ENCODE measurements at regions not wholly inside any gene's neighbourhood (a gene's known extent, or its start where the extent isn't known, plus 50 kb on each side); places are given as distances from the start of the nearest gene placed in this dataset.

DNA sequence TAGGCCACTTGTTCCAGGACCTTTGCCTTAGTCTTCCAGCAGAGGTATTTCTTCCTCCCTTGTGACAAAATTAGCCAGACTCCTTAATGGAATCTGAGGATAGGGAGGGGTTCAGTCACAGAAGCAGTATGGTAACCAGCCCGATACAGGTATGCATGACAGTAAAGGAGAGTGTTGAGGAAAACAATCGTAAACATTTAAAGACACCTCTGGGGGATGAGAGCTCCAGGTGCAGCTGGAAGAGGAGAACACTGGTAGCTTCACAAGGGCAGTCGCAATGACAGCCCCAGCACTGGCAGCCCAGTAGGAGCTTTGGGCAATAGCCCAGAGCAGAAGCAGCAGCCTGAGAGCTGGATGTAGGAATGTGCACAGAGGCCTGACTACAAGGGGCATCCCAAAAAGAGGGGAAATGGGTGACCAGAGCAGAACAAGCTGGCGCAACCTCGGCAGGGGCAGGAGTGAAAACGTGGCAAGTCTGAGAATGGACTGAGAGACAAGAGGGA, 344.9 kb upstream of the JAG1 start:
- no peaks in the 10 kb centered on the region for H3K27me3 ChIP-seq
- no peaks in the 10 kb centered on the region for H3K36me3 ChIP-seq
- no peaks in the 10 kb centered on the region for H3K9me3 ChIP-seq
- TF ChIP-seq, protein P1, sequence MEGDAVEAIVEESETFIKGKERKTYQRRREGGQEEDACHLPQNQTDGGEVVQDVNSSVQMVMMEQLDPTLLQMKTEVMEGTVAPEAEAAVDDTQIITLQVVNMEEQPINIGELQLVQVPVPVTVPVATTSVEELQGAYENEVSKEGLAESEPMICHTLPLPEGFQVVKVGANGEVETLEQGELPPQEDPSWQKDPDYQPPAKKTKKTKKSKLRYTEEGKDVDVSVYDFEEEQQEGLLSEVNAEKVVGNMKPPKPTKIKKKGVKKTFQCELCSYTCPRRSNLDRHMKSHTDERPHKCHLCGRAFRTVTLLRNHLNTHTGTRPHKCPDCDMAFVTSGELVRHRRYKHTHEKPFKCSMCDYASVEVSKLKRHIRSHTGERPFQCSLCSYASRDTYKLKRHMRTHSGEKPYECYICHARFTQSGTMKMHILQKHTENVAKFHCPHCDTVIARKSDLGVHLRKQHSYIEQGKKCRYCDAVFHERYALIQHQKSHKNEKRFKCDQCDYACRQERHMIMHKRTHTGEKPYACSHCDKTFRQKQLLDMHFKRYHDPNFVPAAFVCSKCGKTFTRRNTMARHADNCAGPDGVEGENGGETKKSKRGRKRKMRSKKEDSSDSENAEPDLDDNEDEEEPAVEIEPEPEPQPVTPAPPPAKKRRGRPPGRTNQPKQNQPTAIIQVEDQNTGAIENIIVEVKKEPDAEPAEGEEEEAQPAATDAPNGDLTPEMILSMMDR (IDR thresholded peaks at IDR 0.05; ENCODE audit: low read depth, low read length) = no peak
- no peak for DNase-seq
- no peaks in the 10 kb centered on the region for H3K4me1 ChIP-seq
- H3K4me3 ChIP-seq (ENCODE audit: low read depth, low read length) = no peak overlapping the region

DNA sequence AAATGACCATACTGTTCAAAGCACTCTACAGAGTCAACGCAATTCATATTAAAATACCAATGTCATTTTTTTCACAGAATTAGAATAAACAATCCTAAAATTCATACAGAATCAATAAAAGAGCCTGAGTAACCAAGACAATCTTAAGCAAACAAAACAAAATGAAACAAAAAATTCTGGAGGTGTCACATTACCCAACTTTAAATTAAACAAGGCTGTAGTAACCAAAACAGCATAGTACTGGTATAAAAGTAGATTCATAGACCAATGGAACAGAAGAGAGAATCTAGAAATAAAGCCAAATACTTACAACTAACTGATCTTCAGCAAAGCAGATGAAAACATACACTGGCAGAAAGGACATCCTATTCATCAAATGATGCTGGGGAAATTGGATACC, 346.9 kb upstream of the JAG1 start:
- TF ChIP-seq, protein P1 (IDR thresholded peaks at IDR 0.05; ENCODE audit: low read depth, low read length) = no peak
- no peak overlapping the region for H3K4me3 ChIP-seq (ENCODE audit: low read depth, low read length)
- no peaks in the 10 kb centered on the region for H3K9me3 ChIP-seq
- no peaks in the 10 kb centered on the region for H3K36me3 ChIP-seq
- DNase-seq = no peak
- no peaks in the 10 kb centered on the region for H3K4me1 ChIP-seq
- H3K27me3 ChIP-seq = no peaks in the 10 kb centered on the region

DNA sequence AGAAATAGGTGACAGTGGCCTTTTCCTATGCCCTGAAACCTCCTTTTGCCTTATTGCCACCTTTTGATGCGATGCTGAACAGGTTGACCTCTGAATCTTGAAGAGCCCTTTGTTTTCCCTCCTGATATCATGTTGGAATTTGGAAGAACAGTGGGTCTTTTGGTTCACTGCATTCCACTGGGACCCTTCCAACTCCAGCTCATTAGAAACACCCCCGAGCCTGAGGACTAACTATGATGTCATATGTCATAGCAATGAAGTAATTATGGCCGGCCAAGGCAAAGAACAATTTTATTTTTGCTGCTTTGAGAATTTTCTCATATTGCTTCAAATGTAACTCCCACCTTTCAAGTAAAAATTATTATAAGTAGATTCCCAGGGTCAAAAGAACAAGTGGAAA, 353.4 kb upstream of the JAG1 start:
- Histone ChIP-seq H3K4me3 (ENCODE audit: low read depth, low read length) (no peak overlapping the region), H3K36me3 (no peaks in the 10 kb centered on the region), H3K9me3 (no peaks in the 10 kb centered on the region), H3K4me1 (no peaks in the 10 kb centered on the region), H3K27me3 (no peaks in the 10 kb centered on the region)
- DNase-seq = no peak
- TF ChIP-seq, protein P1 (IDR thresholded peaks at IDR 0.05; ENCODE audit: low read depth, low read length) = no peak

DNA sequence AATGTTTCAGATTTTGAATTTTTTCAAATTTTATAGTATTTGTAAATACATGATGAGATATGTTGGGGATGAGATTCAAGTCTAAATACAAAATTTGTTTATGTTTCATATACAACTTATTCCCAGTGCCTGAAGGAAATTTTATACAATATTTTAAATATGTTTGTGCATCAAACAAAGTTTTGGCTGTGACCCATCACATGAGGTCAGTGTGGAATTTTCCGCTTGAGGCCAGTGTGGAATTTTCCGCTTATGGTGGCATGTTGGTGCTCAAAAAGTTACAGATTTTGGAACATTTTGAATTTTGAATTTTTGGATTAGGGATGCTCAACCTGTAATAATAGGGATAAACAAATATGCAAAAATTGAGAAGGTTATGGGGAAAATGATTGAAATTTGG, 356.6 kb upstream of the JAG1 start:
- no peaks in the 10 kb centered on the region for H3K27me3 ChIP-seq
- TF ChIP-seq, protein P1 (IDR thresholded peaks at IDR 0.05; ENCODE audit: low read depth, low read length) = no peak
- no peaks in the 10 kb centered on the region for H3K36me3 ChIP-seq
- H3K4me1 ChIP-seq = no peaks in the 10 kb centered on the region
- no peaks in the 10 kb centered on the region for H3K9me3 ChIP-seq
- no peak for DNase-seq
- H3K4me3 ChIP-seq (ENCODE audit: low read depth, low read length) = no peak overlapping the region

DNA sequence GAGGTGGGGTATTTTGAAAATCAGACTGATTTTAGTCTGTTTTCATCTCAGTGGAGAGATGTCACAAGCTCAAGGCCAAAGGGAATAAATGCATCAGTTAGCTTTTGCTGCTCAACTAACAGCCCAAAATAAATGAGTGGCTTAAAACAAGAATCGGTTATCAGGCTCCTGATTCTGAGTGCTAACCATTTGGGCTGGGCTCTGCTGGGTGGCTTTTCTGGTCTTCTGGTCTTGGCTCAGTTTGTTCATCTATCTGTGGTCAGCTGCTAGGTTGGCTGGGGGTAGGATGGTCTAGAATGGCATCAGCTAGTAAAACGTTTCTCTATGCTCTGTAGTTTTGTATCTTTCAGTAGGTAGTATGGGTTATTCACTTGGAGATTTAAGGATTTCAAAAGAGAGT, 357.5 kb upstream of the JAG1 start:
- Histone ChIP-seq H3K4me1 (no peaks in the 10 kb centered on the region), H3K9me3 (no peaks in the 10 kb centered on the region), H3K27me3 (no peaks in the 10 kb centered on the region), H3K4me3 (ENCODE audit: low read depth, low read length) (no peak overlapping the region), H3K36me3 (no peaks in the 10 kb centered on the region)
- TF ChIP-seq, protein P1 (IDR thresholded peaks at IDR 0.05; ENCODE audit: low read depth, low read length) = no peak
- no peak for DNase-seq

DNA sequence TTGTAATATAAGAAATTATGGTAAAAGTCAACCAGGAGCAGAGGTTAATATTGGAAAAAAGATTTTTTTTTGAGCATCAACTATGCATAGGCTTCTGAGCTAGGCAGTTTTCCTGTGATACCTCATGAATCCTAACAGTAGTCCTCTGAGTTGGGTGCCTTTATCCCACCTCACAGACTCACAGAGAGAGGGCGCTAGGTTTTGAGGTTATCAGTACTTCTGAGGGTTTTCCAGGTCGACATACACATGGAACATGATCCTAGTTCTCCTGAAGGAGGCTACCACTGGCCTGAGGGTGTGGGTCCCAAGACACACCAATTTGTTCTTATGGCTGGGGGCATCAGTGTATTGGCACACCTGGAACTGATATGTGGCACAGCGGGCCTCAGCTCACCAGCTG, 358.8 kb upstream of the JAG1 start:
- Histone ChIP-seq H3K9me3 (no peaks in the 10 kb centered on the region), H3K27me3 (no peaks in the 10 kb centered on the region), H3K36me3 (no peaks in the 10 kb centered on the region), H3K4me1 (no peaks in the 10 kb centered on the region), H3K4me3 (ENCODE audit: low read depth, low read length) (no peak overlapping the region)
- DNase-seq = no peak
- TF ChIP-seq, protein P1 (IDR thresholded peaks at IDR 0.05; ENCODE audit: low read depth, low read length) = no peak
